Heart right ventricle (tissue), 16 donors: ENCODE measurements at regions not wholly inside any gene's neighbourhood (a gene's known extent, or its start where the extent isn't known, plus 50 kb on each side); places are given as distances from the start of the nearest gene placed in this dataset.

Experiments
- ATAC-seq, 8 donors: fragments of 200-7000 bp; cut with Tn5 transposase; one replicate each; pipeline ENCODE4 v1.9.1; 2020; ENCODE audit warnings: mild to moderate bottlenecking in 8 of 8, moderate library complexity in 8 of 8, moderate number of reproducible peaks in 1 of 8
- DNase-seq, 2 donors: peaks; one replicate each; pipeline ENCODE4 v3.0.0-alpha.2; 2020
- H3K27ac ChIP-seq, 10 donors: fragments of 200-600 bp; sonication (generic) in 2 of 10; one replicate each; pipeline versions ENCODE4 v1.5.0 to v1.8.0; 2020 to 2022; ENCODE audit warnings: mild to moderate bottlenecking in 3 of 10
- H3K27me3 ChIP-seq, 7 donors: fragments of 200-600 bp; one replicate each; pipeline ENCODE4 v1.8.0; 2021 to 2022; ENCODE audit warnings: mild to moderate bottlenecking in 2 of 7
- H3K36me3 ChIP-seq, 9 donors: fragments of 200-600 bp; sonication (generic) in 1 of 9; one replicate each; pipeline versions ENCODE4 v1.5.0 to v1.8.0; 2020 to 2022; ENCODE audit warnings: mild to moderate bottlenecking in 2 of 9
- H3K4me1 ChIP-seq, 9 donors: fragments of 200-600 bp; sonication (generic) in 1 of 9; one replicate each; pipeline versions ENCODE4 v1.5.0 to v1.8.0; 2020 to 2022; ENCODE audit warnings: mild to moderate bottlenecking in 4 of 9
- H3K4me3 ChIP-seq, 10 donors: fragments of 200-600 bp; sonication (generic) in 2 of 10; one replicate each; pipeline versions ENCODE4 v1.5.0 to v1.8.0; 2020 to 2022; ENCODE audit warnings: mild to moderate bottlenecking in 7 of 10, moderate library complexity in 2 of 10
- H3K9me3 ChIP-seq, 11 donors: fragments of 200-600 bp in 10 of 11; sonication (generic) in 2 of 11; one replicate each; pipeline versions ENCODE4 v1.5.0 to v1.8.0; 2013 to 2022; ENCODE audit warnings: mild to moderate bottlenecking in 2 of 11, control low read depth in 1 of 11, moderate library complexity in 1 of 11
- CTCF ChIP-seq, 9 donors: fragments of 200-600 bp; sonication (generic) in 2 of 9; IDR thresholded peaks; one replicate each; pipeline versions ENCODE4 v1.5.0 to v1.8.0; 2021 to 2022; ENCODE audit warnings: antibody characterized with exemption in 9 of 9, mild to moderate bottlenecking in 5 of 9, moderate library complexity in 1 of 9
- WGBS, 2 donors: extraction: QIAGEN DNeasy Blood & Tissue Kit; methylation state at CpG; one replicate each; pipeline ENCODE4 v1.1.7; 2013; ENCODE audit warnings: inconsistent platforms in 1 of 2; 5-methylcytosine and 5-hydroxymethylcytosine counted together
- intact Hi-C, 10 donors: fragments of 100-400 bp; cut with DNase I; formaldehyde crosslinking; loops; one replicate each; pipeline versions ENCODE4 v1.11.1 to v1.14.2; 2022
- donor health status: Arrhythmogenic right ventricular cardiomyopathy.
- donor health status: ischemic (EF 13 %, LVEDD 7.1; RV severe dilation, severe dysfunction).
- donor health status: healthy with polysubstance abuse.
- donor health status: DM: no; HTN: yes; CAD: no.
- donor health status: DM: no; HTN: no; CAD: no.
- donor health status: ischemic (EF 25% LVEDD 6.9; RV normal size, moderate dysfunction).
- donor health status: ischemic (EF 25% LVEDD 5.7; RV mildly dilated, moderate dysfunction).
- donor health status: healthy.
- donor health status: DM: yes; HTN: yes; CAD: no.
- donor health status: Ischemic cardiomyopathy.
- donor health status: ischemic (EF 35%, LVEDD 5.7; RV mildly dilated, moderate dysfunction).
- donor health status: nonischemic (EF 11% LVEDD 7.7; RV severe dilation, severe dysfunction).
- donor health status: DM: yes; HTN: yes; CAD: no.
- donor health status: PGD.
- donor health status: ischemic (EF 29% LVEDD 5.4; RV normal size, mild dysfunction).
- donor health status: nonischemic (EF 23%, LVEDD 6.1; RV moderate dilation, normal function).

GRCh38 chr6:163996491-163996890, 582.0 kb downstream of the QKI start:
- no peak overlapping the region for H3K4me3 ChIP-seq
- no peak overlapping the region for H3K27ac ChIP-seq
- no peaks in the 10 kb centered on the region for H3K9me3 ChIP-seq
- WGBS, 2 donors = 95 to 98% methylated on average over 6 of the region's 6 CpGs
- peaks cover 0 to 10% (median 0%) of the 10 kb centered on the region in 9 donors for H3K4me1 ChIP-seq
- intact Hi-C loops = no loop called here
- no peaks in the 10 kb centered on the region for H3K27me3 ChIP-seq
- DNase-seq = no peak
- no peak for ATAC-seq
- no peak for TF ChIP-seq CTCF (IDR thresholded peaks at IDR 0.05)
- no peaks in the 10 kb centered on the region for H3K36me3 ChIP-seq

GRCh38 chr6:163994566-163994965, 580.0 kb downstream of the QKI start:
- intact Hi-C loops = no loop called here
- 76 to 78% methylated on average over 5 of the region's 5 CpGs for WGBS, 2 donors

GRCh38 chr6:163992701-163993100, 578.2 kb downstream of the QKI start:
- Histone ChIP-seq H3K36me3 (no peaks in the 10 kb centered on the region), H3K4me3 (no peak overlapping the region), H3K27me3 (no peaks in the 10 kb centered on the region), H3K9me3 (no peaks in the 10 kb centered on the region), H3K4me1 (no peaks in the 10 kb centered on the region), H3K27ac (no peak overlapping the region)
- no peak for DNase-seq
- WGBS, 2 donors = 97 to 98% methylated on average over 6 of the region's 6 CpGs
- no peak for ATAC-seq
- intact Hi-C loops = no loop called here
- TF ChIP-seq CTCF (IDR thresholded peaks at IDR 0.05) = no peak

More at GRCh38 chr6:163994566-163994965, 580.0 kb downstream of the QKI start:
- TF ChIP-seq CTCF (IDR thresholded peaks at IDR 0.05) = no peak
- no peak for ATAC-seq
- Histone ChIP-seq H3K4me1 (no peaks in the 10 kb centered on the region), H3K9me3 (no peaks in the 10 kb centered on the region), H3K4me3 (no peak overlapping the region), H3K27ac (no peak overlapping the region), H3K27me3 (no peaks in the 10 kb centered on the region), H3K36me3 (no peaks in the 10 kb centered on the region)
- DNase-seq = no peak

GRCh38 chr6:163992056-163992455, 577.5 kb downstream of the QKI start:
- ATAC-seq (no peak), DNase-seq (no peak)
- Histone ChIP-seq H3K9me3 (no peaks in the 10 kb centered on the region), H3K27me3 (no peaks in the 10 kb centered on the region), H3K36me3 (no peaks in the 10 kb centered on the region), H3K4me3 (no peak overlapping the region), H3K4me1 (no peaks in the 10 kb centered on the region), H3K27ac (no peak overlapping the region)
- TF ChIP-seq CTCF (IDR thresholded peaks at IDR 0.05) = no peak
- intact Hi-C loops = no loop called here

GRCh38 chr6:163991321-163991720, 576.8 kb downstream of the QKI start:
- TF ChIP-seq CTCF (IDR thresholded peaks at IDR 0.05) = no peak
- Histone ChIP-seq H3K4me1 (peaks cover 0 to 6% (median 3%) of the 10 kb centered on the region in 9 donors), H3K4me3 (no peak overlapping the region), H3K36me3 (no peaks in the 10 kb centered on the region), H3K27ac (no peak overlapping the region), H3K27me3 (no peaks in the 10 kb centered on the region), H3K9me3 (no peaks in the 10 kb centered on the region)
- WGBS, 2 donors = 85 to 86% methylated on average over 4 of the region's 4 CpGs
- intact Hi-C loops = no loop called here
- DNase-seq (no peak), ATAC-seq (no peak)
